ENCODE measurements at regions not wholly inside any gene's neighbourhood (a gene's known extent, or its start where the extent isn't known, plus 50 kb on each side); places are given as distances from the start of the nearest gene placed in this dataset.
"Not testable (repeated sequence)": the region's sequence is repeated elsewhere in the genome, so short reads cannot be mapped to it uniquely, and the experiment has no call there.

DNA sequence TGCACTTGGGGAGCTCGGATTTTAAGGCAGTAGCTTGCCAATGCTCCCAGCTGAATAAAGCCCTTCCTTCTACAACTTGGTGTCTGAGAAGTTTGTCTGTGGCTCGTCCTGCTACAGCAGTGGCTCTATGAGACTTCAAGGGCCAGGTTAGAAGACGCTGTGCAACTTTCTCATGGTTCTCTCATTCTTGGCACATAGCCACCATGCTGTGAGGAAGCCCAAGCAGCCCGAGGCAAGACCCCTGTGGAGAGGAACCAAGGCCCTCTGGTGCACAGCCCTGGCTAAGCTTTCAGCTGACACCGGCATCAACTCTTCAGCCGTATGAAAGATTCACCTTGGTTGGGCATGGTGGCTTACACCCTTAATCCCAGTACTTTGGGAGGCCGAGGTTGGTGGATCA is 116.9 kb upstream of the EEF2KMT start:
- Histone ChIP-seq H3K4me1 (ENCODE audit: control insufficient read depth in 1 of 2, insufficient read depth in 2 of 2, low read length in 2 of 2) (no peaks in the 10 kb centered on the region), H3K9me2 (ENCODE audit: insufficient read depth) (no peaks in the 10 kb centered on the region; the same call in 1 of the 2 replicates), H3K4me2 (ENCODE audit: low read length) (no peak overlapping the region), H3K27me3 (ENCODE audit: insufficient read depth, low read length) (peaks cover 3% of the 10 kb centered on the region; the same call in 1 of the 2 replicates), H3K79me2 (ENCODE audit: insufficient read depth, low read length) (no peaks in the 10 kb centered on the region), H2AFZ (ENCODE audit: low read depth, low read length, poor library complexity, severe bottlenecking) (no peak overlapping the region), H3K27ac (ENCODE audit: low read depth, low read length) (no peak overlapping the region), H3K9ac (ENCODE audit: low read length) (no peak overlapping the region), H3K36me3 (ENCODE audit: control insufficient read depth in 1 of 2, insufficient read depth in 2 of 2, low read length in 2 of 2) (no peaks in the 10 kb centered on the region), H3K9me3 (ENCODE audit: control insufficient read depth in 1 of 2, insufficient read depth in 1 of 2, low read depth in 1 of 2, low read length in 2 of 2) (no peaks in the 10 kb centered on the region), H3K4me3 (replicated peaks in 1 of 2; ENCODE audit: low read depth in 1 of 2, low read length in 2 of 2) (no peak overlapping the region), H4K20me1 (ENCODE audit: insufficient read depth) (no peaks in the 10 kb centered on the region)
- ATAC-seq, result no peak
- CTCF ChIA-PET, result no interaction called here
- RAD21 ChIA-PET (ENCODE audit: low non-redundant PET in 1 of 2, low total read pairs in 2 of 2, uncharacterized antibody in 2 of 2, unreplicated experiment in 2 of 2), result no interaction called here
- BruUV-seq (replicated peaks), result no TSS peak
- intact Hi-C loops (cut with micrococcal nuclease), result no loop called here
- DNase-seq (ENCODE audit: low read depth, low spot score), result no peak
- TF ChIP-seq ZNF274 (IDR thresholded peaks at IDR 0.05; ENCODE audit: low read depth, low read length) (no peak), SRF (IDR thresholded peaks at IDR 0.05; ENCODE audit: low read depth) (no peak), ELF1 (IDR thresholded peaks at IDR 0.05; ENCODE audit: borderline replicate concordance, low read depth) (no peak), FOSL1 (IDR thresholded peaks at IDR 0.05; ENCODE audit: low read depth) (no peak), CEBPB (IDR thresholded peaks at IDR 0.05; ENCODE audit: low read depth) (no peak), EZH2phosphoT487 (IDR thresholded peaks at IDR 0.05; ENCODE audit: borderline replicate concordance) (no peak), TCF7L2 (IDR thresholded peaks at IDR 0.05; ENCODE audit: borderline replicate concordance, extremely low read depth, insufficient read depth, insufficient read length) (no peak), EZH2 (IDR thresholded peaks at IDR 0.05) (no peak), RAD21 (IDR thresholded peaks at IDR 0.05; ENCODE audit: low read depth) (no peak), SIN3A (IDR thresholded peaks at IDR 0.05; ENCODE audit: low read depth) (no peak)
- TF ChIP-seq, protein P1, sequence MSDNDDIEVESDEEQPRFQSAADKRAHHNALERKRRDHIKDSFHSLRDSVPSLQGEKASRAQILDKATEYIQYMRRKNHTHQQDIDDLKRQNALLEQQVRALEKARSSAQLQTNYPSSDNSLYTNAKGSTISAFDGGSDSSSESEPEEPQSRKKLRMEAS (IDR thresholded peaks at IDR 0.05), result no peak
- TF ChIP-seq, protein P2, sequence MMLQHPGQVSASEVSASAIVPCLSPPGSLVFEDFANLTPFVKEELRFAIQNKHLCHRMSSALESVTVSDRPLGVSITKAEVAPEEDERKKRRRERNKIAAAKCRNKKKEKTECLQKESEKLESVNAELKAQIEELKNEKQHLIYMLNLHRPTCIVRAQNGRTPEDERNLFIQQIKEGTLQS (IDR thresholded peaks at IDR 0.05), result no peak
- POLR2A ChIA-PET, result no interaction called here

DNA sequence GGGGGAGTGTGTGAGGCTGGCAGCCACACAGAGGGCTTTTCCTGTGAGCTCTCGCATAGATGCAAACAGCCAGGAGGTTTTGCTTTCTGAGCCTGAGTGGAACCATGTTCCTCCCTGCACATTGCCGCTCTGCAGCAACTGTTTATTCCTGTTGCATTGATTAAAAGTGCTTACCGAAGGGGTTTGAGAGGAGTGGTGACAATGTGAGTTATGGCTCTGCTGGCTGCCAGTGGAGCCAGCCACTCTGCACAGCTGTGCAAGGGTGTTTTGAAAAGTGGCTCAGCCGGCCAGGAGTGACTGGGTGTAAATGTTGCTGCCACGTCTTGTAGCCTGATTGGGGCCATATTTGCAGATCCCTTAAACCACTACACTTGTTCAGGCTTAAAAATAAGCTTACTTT is 114.9 kb upstream of the EEF2KMT start:
- ATAC-seq; H3K27me3 ChIP-seq (ENCODE audit: insufficient read depth, low read length); H3K4me3 ChIP-seq (replicated peaks in 1 of 2; ENCODE audit: low read depth in 1 of 2, low read length in 2 of 2); H2AFZ ChIP-seq (ENCODE audit: low read depth, low read length, poor library complexity, severe bottlenecking); H3K36me3 ChIP-seq (ENCODE audit: control insufficient read depth in 1 of 2, insufficient read depth in 2 of 2, low read length in 2 of 2); H4K20me1 ChIP-seq (ENCODE audit: insufficient read depth); H3K27ac ChIP-seq (ENCODE audit: low read depth, low read length); H3K79me2 ChIP-seq (ENCODE audit: insufficient read depth, low read length); DNase-seq (ENCODE audit: low read depth, low spot score); intact Hi-C loops (cut with micrococcal nuclease); H3K4me1 ChIP-seq (ENCODE audit: control insufficient read depth in 1 of 2, insufficient read depth in 2 of 2, low read length in 2 of 2); POLR2A ChIA-PET; CTCF ChIA-PET; H3K9me3 ChIP-seq (ENCODE audit: control insufficient read depth in 1 of 2, insufficient read depth in 1 of 2, low read depth in 1 of 2, low read length in 2 of 2); H3K9ac ChIP-seq (ENCODE audit: low read length); RAD21 ChIA-PET (ENCODE audit: low non-redundant PET in 1 of 2, low total read pairs in 2 of 2, uncharacterized antibody in 2 of 2, unreplicated experiment in 2 of 2); BruUV-seq (replicated peaks); H3K4me2 ChIP-seq (ENCODE audit: low read length); H3K9me2 ChIP-seq (ENCODE audit: insufficient read depth): not testable (repeated sequence)
